ENCODE measurements at regions not wholly inside any gene's neighbourhood (a gene's known extent, or its start where the extent isn't known, plus 50 kb on each side); places are given as distances from the start of the nearest gene placed in this dataset.

DNA sequence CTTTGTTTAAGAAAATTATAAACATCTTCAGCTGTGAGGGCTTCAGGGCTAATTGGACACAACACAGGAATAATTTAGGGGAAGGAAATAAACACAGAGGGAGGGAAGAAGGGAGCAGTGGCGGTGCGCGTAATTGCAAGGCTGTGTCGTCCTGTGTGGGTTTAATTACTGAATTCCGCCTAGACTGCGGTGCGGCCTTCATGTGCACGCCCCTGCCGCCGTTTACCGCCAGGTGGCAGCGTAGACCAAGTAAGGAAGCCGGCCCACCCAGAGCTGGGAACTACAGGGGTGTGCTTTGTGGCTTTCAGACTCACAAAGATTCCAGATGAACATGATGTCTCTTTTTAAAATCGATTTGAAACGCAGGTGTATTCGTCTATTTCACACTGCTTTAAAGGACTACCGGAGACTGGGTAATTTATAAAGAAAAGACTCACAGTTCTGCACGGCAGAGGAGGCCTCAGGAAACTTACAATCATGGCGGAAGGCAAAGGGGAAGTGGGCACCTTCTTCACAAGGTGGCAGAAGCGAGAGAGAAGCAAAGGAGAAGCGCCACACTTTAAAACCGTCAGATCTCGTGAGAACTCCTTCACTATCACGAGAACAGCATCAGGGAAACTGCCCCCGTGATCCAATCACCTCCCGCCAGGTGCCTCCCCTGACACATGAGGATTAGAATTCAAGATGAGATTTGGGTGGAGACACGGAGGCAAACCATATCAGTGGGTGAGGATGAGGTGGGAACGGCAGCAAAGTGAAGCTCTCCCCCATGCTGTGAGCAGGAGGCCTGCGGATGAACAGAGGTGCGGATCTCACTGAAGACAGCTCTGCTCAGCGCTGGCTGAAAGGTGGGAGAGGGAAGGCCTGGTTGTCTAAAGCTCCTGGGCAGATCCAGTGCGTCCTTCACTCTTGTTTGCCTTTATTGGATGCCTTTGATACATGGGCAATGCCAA lies 222.0 kb upstream of the PDE10A start:
- DNase-seq (ENCODE audit: low spot score): peak; percentile 70
- in situ Hi-C loops (cut with MboI; ENCODE audit: low pct_unique_long_range_greater_than_20kb, low sequenced_read_pairs, unreplicated experiment): loop anchor here (10.0 kb wide), 1 partner anchor 220 kb away; no protein-coding TSS in a partner anchor
- TF ChIP-seq, protein P1, sequence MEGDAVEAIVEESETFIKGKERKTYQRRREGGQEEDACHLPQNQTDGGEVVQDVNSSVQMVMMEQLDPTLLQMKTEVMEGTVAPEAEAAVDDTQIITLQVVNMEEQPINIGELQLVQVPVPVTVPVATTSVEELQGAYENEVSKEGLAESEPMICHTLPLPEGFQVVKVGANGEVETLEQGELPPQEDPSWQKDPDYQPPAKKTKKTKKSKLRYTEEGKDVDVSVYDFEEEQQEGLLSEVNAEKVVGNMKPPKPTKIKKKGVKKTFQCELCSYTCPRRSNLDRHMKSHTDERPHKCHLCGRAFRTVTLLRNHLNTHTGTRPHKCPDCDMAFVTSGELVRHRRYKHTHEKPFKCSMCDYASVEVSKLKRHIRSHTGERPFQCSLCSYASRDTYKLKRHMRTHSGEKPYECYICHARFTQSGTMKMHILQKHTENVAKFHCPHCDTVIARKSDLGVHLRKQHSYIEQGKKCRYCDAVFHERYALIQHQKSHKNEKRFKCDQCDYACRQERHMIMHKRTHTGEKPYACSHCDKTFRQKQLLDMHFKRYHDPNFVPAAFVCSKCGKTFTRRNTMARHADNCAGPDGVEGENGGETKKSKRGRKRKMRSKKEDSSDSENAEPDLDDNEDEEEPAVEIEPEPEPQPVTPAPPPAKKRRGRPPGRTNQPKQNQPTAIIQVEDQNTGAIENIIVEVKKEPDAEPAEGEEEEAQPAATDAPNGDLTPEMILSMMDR (IDR thresholded peaks at IDR 0.05; ENCODE audit: extremely low read depth, insufficient read depth, missing control alignments): peak; percentile 93

DNA sequence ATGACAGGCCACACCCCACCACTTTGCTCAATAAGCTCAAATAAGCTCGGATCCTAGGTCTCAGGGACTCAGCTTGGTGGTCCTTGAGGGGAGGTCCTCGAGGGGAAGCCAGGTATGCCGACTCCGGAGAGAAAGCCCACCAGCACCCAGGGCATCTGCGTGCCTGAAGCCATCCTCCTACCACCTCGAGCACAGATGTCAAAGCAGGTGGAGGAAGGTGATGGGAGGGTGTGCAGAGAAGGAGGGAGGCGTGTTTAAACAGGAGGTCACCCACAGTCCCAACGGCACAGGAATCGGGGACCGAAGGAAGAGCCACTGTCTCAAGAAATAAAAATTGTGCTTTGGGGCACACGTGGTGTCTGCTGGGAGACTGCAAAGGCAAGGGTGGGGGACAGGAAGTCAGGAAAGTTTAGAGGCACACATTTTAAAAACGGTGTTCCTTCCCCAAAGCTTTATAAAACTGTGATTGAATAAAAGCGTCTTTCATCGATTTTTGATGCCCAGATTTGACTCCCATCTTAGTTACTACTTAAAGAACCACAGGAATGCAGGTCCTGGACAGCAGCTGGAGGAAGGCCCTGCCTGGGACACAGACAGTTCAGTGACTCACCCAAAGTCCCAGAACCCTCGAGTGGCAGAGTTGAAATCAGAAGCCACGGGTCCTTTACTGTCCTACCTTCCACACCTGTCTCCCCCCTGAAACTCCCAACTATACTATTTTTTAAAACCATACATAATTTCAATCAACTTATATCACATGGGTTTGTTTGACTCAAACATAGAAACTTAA lies 221.0 kb upstream of the PDE10A start:
- in situ Hi-C loops (cut with MboI; ENCODE audit: low pct_unique_long_range_greater_than_20kb, low sequenced_read_pairs, unreplicated experiment): loop anchor here (10.0 kb wide), 1 partner anchor 221 kb away; no protein-coding TSS in a partner anchor
- no peak for DNase-seq (ENCODE audit: low spot score)
- TF ChIP-seq, protein P1 (IDR thresholded peaks at IDR 0.05; ENCODE audit: extremely low read depth, insufficient read depth, missing control alignments): no peak

DNA sequence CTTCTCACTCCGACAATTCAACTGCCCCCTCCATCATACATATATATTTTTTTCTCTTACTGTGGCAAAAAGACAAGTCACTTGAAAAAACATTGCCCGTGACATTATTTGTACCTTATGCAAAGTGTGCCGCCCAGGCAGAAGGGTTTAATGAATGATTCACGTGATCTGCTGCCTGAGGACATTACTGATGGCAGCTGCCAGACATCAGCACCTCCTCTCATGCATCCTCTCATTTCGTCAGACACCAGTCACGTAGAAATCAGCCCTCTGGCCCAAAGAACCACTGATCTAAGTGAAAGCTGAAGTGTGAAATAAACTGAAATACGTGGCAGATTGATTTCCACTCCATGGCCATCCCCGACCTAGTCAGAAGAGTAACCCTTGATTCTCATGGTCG lies 218.8 kb upstream of the PDE10A start:
- DNase-seq (ENCODE audit: low spot score): no peak
- in situ Hi-C loops (cut with MboI; ENCODE audit: low pct_unique_long_range_greater_than_20kb, low sequenced_read_pairs, unreplicated experiment): loop anchor here (10.0 kb wide), 1 partner anchor 223 kb away; no protein-coding TSS in a partner anchor
- TF ChIP-seq, protein P1 (IDR thresholded peaks at IDR 0.05; ENCODE audit: extremely low read depth, insufficient read depth, missing control alignments): no peak

DNA sequence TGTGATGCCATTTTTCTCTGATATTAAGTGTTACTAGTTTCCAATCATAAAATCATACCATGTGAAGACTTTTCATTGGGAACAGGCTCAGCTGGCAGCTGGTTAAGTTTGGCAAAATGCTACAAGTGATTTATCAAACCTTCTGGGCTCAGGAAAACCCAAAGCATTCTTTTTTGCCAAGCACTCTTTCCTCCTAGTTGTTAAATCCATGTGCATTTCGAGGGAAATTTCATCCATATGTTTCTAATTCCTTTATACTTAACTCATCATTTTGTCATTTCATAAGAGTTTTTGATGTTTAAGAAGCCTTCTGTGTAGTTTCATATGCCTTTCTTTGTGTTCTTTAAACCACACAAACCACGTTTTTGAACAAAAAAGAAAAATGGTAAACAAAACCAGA lies 217.6 kb upstream of the PDE10A start:
- in situ Hi-C loops (cut with MboI; ENCODE audit: low pct_unique_long_range_greater_than_20kb, low sequenced_read_pairs, unreplicated experiment): loop anchor here (10.0 kb wide), 1 partner anchor 224 kb away; no protein-coding TSS in a partner anchor

DNA sequence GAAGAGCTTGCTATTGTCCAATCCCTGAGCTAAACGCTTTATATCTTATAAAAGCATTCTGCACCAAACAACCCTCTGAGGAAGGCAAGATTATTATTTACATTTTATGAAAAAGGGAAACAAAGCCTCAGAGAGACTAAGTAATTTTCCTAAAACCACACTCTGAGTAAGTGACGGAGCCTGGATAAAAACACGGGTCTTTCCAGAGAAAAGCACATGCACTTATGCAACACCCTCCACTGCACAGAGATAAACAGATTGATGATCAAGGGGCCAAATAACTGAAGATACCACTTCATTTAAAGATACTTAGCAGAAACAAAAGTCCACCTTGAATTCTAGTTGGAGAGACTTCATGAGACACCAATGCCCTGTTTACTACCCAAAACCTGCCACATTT lies 214.7 kb upstream of the PDE10A start:
- in situ Hi-C loops (cut with MboI; ENCODE audit: low pct_unique_long_range_greater_than_20kb, low sequenced_read_pairs, unreplicated experiment): no loop called here
- TF ChIP-seq, protein P1 (IDR thresholded peaks at IDR 0.05; ENCODE audit: extremely low read depth, insufficient read depth, missing control alignments): no peak
- DNase-seq (ENCODE audit: low spot score): no peak

More for the DNA sequence above, 217.6 kb upstream of the PDE10A start:
- no peak for DNase-seq (ENCODE audit: low spot score)
- TF ChIP-seq, protein P1 (IDR thresholded peaks at IDR 0.05; ENCODE audit: extremely low read depth, insufficient read depth, missing control alignments): no peak

DNA sequence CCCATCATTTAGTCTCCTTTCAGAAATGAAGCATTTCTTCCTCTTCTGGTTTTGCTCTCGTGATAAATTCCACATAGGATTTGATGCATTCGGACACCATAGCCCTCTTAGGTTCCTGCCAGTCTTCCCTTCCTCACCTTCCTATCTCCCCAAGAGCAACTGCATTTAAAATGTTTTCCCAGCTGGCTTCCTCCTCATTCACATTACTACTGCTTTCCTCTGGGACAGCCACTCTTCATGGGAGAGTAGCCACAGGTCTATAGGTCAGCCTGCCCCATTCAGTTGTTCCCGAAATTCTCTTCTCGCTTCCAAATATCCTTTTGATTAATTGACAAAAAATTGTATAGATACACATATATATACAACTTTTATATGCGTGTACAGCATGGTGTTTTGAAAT lies 214.2 kb upstream of the PDE10A start:
- in situ Hi-C loops (cut with MboI; ENCODE audit: low pct_unique_long_range_greater_than_20kb, low sequenced_read_pairs, unreplicated experiment): no loop called here
- DNase-seq (ENCODE audit: low spot score): no peak
- TF ChIP-seq, protein P1 (IDR thresholded peaks at IDR 0.05; ENCODE audit: extremely low read depth, insufficient read depth, missing control alignments): no peak

All from GM13977 (cell line).